H9 (cell line): ENCODE measurements at regions not wholly inside any gene's neighbourhood (a gene's known extent, or its start where the extent isn't known, plus 50 kb on each side); places are given as distances from the start of the nearest gene placed in this dataset.

ENCODE experiments used
- DNase-seq: peaks from one replicate; pipeline ENCODE4 v3.0.0-alpha.2; 2017
- H2AFZ ChIP-seq: one replicate; pipeline ENCODE4 v1.6.1; 2013; ENCODE audit warnings: mild to moderate bottlenecking, low read length, control low read depth, moderate library complexity
- H2AK5ac ChIP-seq: 2 replicates; pipeline ENCODE4 v1.6.1; 2013; ENCODE audit warnings: low read length, control low read depth, mixed read lengths; ENCODE audit not compliant: insufficient read length
- H2BK120ac ChIP-seq: one replicate; pipeline ENCODE4 v1.6.1; 2013; ENCODE audit warnings: low read depth, mild to moderate bottlenecking, low read length, control low read depth, inconsistent platforms; ENCODE audit not compliant: poor library complexity, severe bottlenecking
- H2BK12ac ChIP-seq: 2 replicates; pipeline ENCODE4 v1.6.1; 2013; ENCODE audit warnings: low read length, control low read depth, mixed read lengths, low read depth; ENCODE audit not compliant: insufficient read length
- H2BK15ac ChIP-seq: 2 replicates; pipeline ENCODE4 v1.6.1; 2013; ENCODE audit warnings: low read depth, low read length, control low read depth
- H2BK20ac ChIP-seq: one replicate; pipeline ENCODE4 v1.6.1; 2013; ENCODE audit warnings: low read depth, mild to moderate bottlenecking, low read length, control low read depth, inconsistent platforms; ENCODE audit not compliant: poor library complexity, severe bottlenecking
- H2BK5ac ChIP-seq: 2 replicates; pipeline ENCODE4 v1.6.1; 2013; ENCODE audit warnings: low read length, control low read depth, mixed read lengths; ENCODE audit not compliant: insufficient read length
- H3K14ac ChIP-seq: 2 replicates; pipeline ENCODE4 v1.6.1; 2013; ENCODE audit warnings: low read length, control low read depth; ENCODE audit not compliant: insufficient read depth
- H3K18ac ChIP-seq: 2 replicates; pipeline ENCODE4 v1.6.1; 2013; ENCODE audit warnings: low read depth, mild to moderate bottlenecking, mixed read lengths, low read length, control low read depth; ENCODE audit not compliant: insufficient read length
- H3K23ac ChIP-seq: 2 replicates; pipeline ENCODE4 v1.6.1; 2013; ENCODE audit warnings: low read length, control low read depth, mixed read lengths, low read depth; ENCODE audit not compliant: insufficient read length
- H3K23me2 ChIP-seq: 2 replicates; pipeline ENCODE4 v1.6.1; 2013; ENCODE audit warnings: low read depth, mild to moderate bottlenecking, mixed read lengths, low read length, control low read depth; ENCODE audit not compliant: insufficient read length, poor library complexity, severe bottlenecking
- H3K27ac ChIP-seq: 2 replicates; pipeline ENCODE4 v1.5.1; 2013; ENCODE audit warnings: low read length, control low read depth, mixed read lengths, low read depth; ENCODE audit not compliant: insufficient read length
- H3K27me3 ChIP-seq: 2 replicates; pipeline ENCODE4 v1.6.1; 2013; ENCODE audit warnings: low read length, control low read depth, inconsistent platforms; ENCODE audit not compliant: insufficient read depth
- H3K4ac ChIP-seq: 2 replicates; pipeline ENCODE4 v1.6.1; 2013; ENCODE audit warnings: low read depth, mild to moderate bottlenecking, control low read depth, inconsistent platforms, low read length, moderate library complexity
- H3K4me1 ChIP-seq: 2 replicates; pipeline ENCODE4 v1.6.1; 2013; ENCODE audit warnings: low read length, control low read depth, inconsistent platforms; ENCODE audit not compliant: insufficient read depth
- H3K4me2 ChIP-seq: 2 replicates; pipeline ENCODE4 v1.6.1; 2013; ENCODE audit warnings: low read length, control low read depth, mixed read lengths; ENCODE audit not compliant: insufficient read length, insufficient read depth
- H3K56ac ChIP-seq: 2 replicates; pipeline ENCODE4 v1.6.1; 2013; ENCODE audit warnings: low read depth, mild to moderate bottlenecking, mixed read lengths, low read length, control low read depth; ENCODE audit not compliant: insufficient read length
- H3K79me1 ChIP-seq: 2 replicates; pipeline ENCODE4 v1.6.1; 2013; ENCODE audit warnings: low read depth, mild to moderate bottlenecking, moderate library complexity, low read length, control low read depth, inconsistent platforms; ENCODE audit not compliant: insufficient read depth, poor library complexity, severe bottlenecking
- H3K79me2 ChIP-seq: 2 replicates; pipeline ENCODE4 v1.6.1; 2013; ENCODE audit warnings: low read length, control low read depth, inconsistent platforms; ENCODE audit not compliant: insufficient read depth
- H3K9ac ChIP-seq: 2 replicates; pipeline ENCODE4 v1.6.1; 2013; ENCODE audit warnings: low read length, control low read depth, mixed read lengths; ENCODE audit not compliant: insufficient read length; ENCODE audit errors: extremely low read depth
- H3K9me3 ChIP-seq: one replicate; pipeline ENCODE4 v1.6.1; 2013; ENCODE audit warnings: low read depth, low read length, inconsistent platforms; ENCODE audit not compliant: control insufficient read depth
- H3T11ph ChIP-seq: one replicate; pipeline ENCODE4 v1.6.1; 2013; ENCODE audit warnings: mild to moderate bottlenecking, low read length, control low read depth, inconsistent platforms
- H4K20me1 ChIP-seq: one replicate; pipeline ENCODE4 v1.6.1; 2013; ENCODE audit not compliant: control insufficient read depth, insufficient read length, insufficient read depth
- H4K5ac ChIP-seq: 2 replicates; pipeline ENCODE4 v1.6.1; 2013; ENCODE audit warnings: low read depth, mild to moderate bottlenecking, mixed read lengths, low read length, control low read depth; ENCODE audit not compliant: insufficient read length
- H4K8ac ChIP-seq: replicated peaks from 2 replicates; pipeline ENCODE4 v1.6.1; 2013; ENCODE audit warnings: low read length, control low read depth, mixed read lengths, low read depth; ENCODE audit not compliant: insufficient read length
- H4K91ac ChIP-seq: 2 replicates; pipeline ENCODE4 v1.6.1; 2013; ENCODE audit warnings: low read depth, mild to moderate bottlenecking, moderate library complexity, mixed read lengths, low read length, control low read depth; ENCODE audit not compliant: insufficient read length
- H3K27ac Mint-ChIP-seq, 3 experiments: 2 replicates in 2 of 3; 3 replicates in 1 of 3; pipeline ENCODE4 v1.8.0; 2020 to 2021; ENCODE audit warnings: mixed read lengths in 3 of 3, mild to moderate bottlenecking in 1 of 3, moderate library complexity in 1 of 3
- H3K27me3 Mint-ChIP-seq: 2 replicates; pipeline ENCODE4 v1.8.0; 2021; ENCODE audit warnings: low read depth, mild to moderate bottlenecking, moderate library complexity, mixed read lengths
- H3K36me3 Mint-ChIP-seq, 3 experiments: 2 replicates in 2 of 3; 3 replicates in 1 of 3; pipeline ENCODE4 v1.8.0; 2020 to 2021; ENCODE audit warnings: low read depth in 3 of 3, mixed read lengths in 3 of 3; ENCODE audit not compliant: insufficient read depth in 1 of 3
- H3K4me1 Mint-ChIP-seq, 2 experiments: 2 replicates each; pipeline ENCODE4 v1.8.0; 2020; ENCODE audit warnings: mixed read lengths in 2 of 2
- H3K4me3 Mint-ChIP-seq, 2 experiments: 2 replicates in 1 of 2; 3 replicates in 1 of 2; pipeline ENCODE4 v1.8.0; 2020 to 2021; ENCODE audit warnings: mild to moderate bottlenecking in 2 of 2, mixed read lengths in 2 of 2, moderate library complexity in 1 of 2
- H3K9me3 Mint-ChIP-seq, 2 experiments: 2 replicates in 1 of 2; 3 replicates in 1 of 2; pipeline ENCODE4 v1.8.0; 2020; ENCODE audit warnings: mild to moderate bottlenecking in 2 of 2, mixed read lengths in 2 of 2, moderate library complexity in 1 of 2
- WGBS: extraction: QIAGEN DNeasy Blood & Tissue Kit; methylation state at CpG from one replicate; pipeline ENCODE4 v1.1.7; 2013; ENCODE audit warnings: missing lambda C conversion rate, low lambda C conversion rate, mixed read lengths; ENCODE audit not compliant: insufficient read length; ENCODE audit errors: extremely low coverage; 5-methylcytosine and 5-hydroxymethylcytosine counted together
- TF ChIP-seq, protein P1 (sequence below): fragments of 200-600 bp; sonication (generic); conservative IDR thresholded peaks from 3 replicates; pipeline ENCODE4 v1.8.0; 2021; ENCODE audit warnings: antibody characterized with exemption, mild to moderate bottlenecking

DNA sequence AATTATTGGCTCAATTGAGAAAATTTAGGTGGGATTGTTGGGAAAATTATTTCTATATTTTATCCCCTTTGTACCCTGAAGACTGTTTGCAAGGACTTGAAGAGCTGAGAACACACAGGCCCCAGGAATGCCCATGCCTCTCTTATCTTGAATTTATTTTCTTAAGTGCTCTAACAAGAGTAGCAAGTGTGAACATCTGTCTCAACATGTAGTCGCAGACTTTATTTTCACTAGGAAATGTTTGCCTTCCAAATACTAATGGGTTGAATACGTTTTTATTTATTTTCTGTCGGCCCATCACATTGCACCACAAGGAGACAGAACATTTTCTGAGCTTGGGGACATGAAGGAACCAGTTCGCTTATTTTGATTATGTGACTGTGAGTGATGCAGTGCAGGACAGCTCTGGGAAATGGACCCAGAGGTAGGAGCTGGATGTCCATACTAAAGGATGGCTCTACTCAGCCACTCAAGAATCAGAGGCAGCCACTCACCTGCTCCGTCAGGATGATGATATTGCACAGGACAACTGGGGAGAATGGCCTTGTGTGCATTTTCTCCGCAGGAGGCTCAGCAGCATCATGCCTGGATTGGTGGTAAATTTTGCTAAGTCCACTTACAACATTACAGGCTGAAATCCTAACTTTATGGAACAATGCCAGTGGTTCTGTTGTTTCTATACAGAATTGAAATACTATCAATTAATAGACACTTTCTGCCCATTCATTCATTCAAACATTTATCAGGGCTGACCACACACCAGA is 332.7 kb downstream of the FGFR2 start:
- H4K20me1 ChIP-seq: no peaks in the 10 kb centered on the region
- no peak overlapping the region for H4K8ac ChIP-seq
- H3K4me2 ChIP-seq: no peak overlapping the region
- no peak overlapping the region for H2BK120ac ChIP-seq
- no peak overlapping the region for H3K23ac ChIP-seq
- TF ChIP-seq, protein P1, sequence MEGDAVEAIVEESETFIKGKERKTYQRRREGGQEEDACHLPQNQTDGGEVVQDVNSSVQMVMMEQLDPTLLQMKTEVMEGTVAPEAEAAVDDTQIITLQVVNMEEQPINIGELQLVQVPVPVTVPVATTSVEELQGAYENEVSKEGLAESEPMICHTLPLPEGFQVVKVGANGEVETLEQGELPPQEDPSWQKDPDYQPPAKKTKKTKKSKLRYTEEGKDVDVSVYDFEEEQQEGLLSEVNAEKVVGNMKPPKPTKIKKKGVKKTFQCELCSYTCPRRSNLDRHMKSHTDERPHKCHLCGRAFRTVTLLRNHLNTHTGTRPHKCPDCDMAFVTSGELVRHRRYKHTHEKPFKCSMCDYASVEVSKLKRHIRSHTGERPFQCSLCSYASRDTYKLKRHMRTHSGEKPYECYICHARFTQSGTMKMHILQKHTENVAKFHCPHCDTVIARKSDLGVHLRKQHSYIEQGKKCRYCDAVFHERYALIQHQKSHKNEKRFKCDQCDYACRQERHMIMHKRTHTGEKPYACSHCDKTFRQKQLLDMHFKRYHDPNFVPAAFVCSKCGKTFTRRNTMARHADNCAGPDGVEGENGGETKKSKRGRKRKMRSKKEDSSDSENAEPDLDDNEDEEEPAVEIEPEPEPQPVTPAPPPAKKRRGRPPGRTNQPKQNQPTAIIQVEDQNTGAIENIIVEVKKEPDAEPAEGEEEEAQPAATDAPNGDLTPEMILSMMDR: no peak
- H3K56ac ChIP-seq: no peak overlapping the region
- no peak overlapping the region for H2AFZ ChIP-seq
- H3K27me3 ChIP-seq: no peaks in the 10 kb centered on the region; the same call in 1 of the 2 replicates
- no peak overlapping the region for H3K27ac ChIP-seq
- H3K36me3 Mint-ChIP-seq: no peaks in the 10 kb centered on the region
- DNase-seq: no peak
- no peak overlapping the region for H2BK12ac ChIP-seq
- H3K4ac ChIP-seq: no peak overlapping the region
- no peak overlapping the region for H3K9ac ChIP-seq
- peaks cover 8% of the 10 kb centered on the region for H3K27me3 Mint-ChIP-seq
- H3K27ac Mint-ChIP-seq: no peak overlapping the region
- H4K5ac ChIP-seq: no peak overlapping the region
- no peaks in the 10 kb centered on the region for H3K4me1 ChIP-seq
- no peaks in the 10 kb centered on the region for H3K79me2 ChIP-seq
- no peak overlapping the region for H3K4me3 Mint-ChIP-seq
- H2BK15ac ChIP-seq: no peak overlapping the region
- H2BK5ac ChIP-seq: no peak overlapping the region
- no peak overlapping the region for H2BK20ac ChIP-seq
- peaks cover 18 to 19% of the 10 kb centered on the region in 2 experiments for H3K4me1 Mint-ChIP-seq
- no CpG with 5 or more reads among the region's 6 CpGs for WGBS
- no peak overlapping the region for H3T11ph ChIP-seq
- no peak overlapping the region for H3K14ac ChIP-seq
- no peak overlapping the region for H3K18ac ChIP-seq
- H3K23me2 ChIP-seq: no peaks in the 10 kb centered on the region
- H3K9me3 ChIP-seq: no peaks in the 10 kb centered on the region
- H2AK5ac ChIP-seq: no peak overlapping the region
- H3K9me3 Mint-ChIP-seq: no peaks in the 10 kb centered on the region
- no peaks in the 10 kb centered on the region for H3K79me1 ChIP-seq
- H4K91ac ChIP-seq: no peak overlapping the region
